H9 (cell line): ENCODE measurements at regions not wholly inside any gene's neighbourhood (a gene's known extent, or its start where the extent isn't known, plus 50 kb on each side); places are given as distances from the start of the nearest gene placed in this dataset.

Source experiments
- DNase-seq: peaks from one replicate; pipeline ENCODE4 v3.0.0-alpha.2; 2017
- H2AFZ ChIP-seq: one replicate; pipeline ENCODE4 v1.6.1; 2013; ENCODE audit warnings: mild to moderate bottlenecking, low read length, control low read depth, moderate library complexity
- H2AK5ac ChIP-seq: 2 replicates; pipeline ENCODE4 v1.6.1; 2013; ENCODE audit warnings: low read length, control low read depth, mixed read lengths; ENCODE audit not compliant: insufficient read length
- H2BK120ac ChIP-seq: one replicate; pipeline ENCODE4 v1.6.1; 2013; ENCODE audit warnings: low read depth, mild to moderate bottlenecking, low read length, control low read depth, inconsistent platforms; ENCODE audit not compliant: poor library complexity, severe bottlenecking
- H2BK12ac ChIP-seq: 2 replicates; pipeline ENCODE4 v1.6.1; 2013; ENCODE audit warnings: low read length, control low read depth, mixed read lengths, low read depth; ENCODE audit not compliant: insufficient read length
- H2BK15ac ChIP-seq: 2 replicates; pipeline ENCODE4 v1.6.1; 2013; ENCODE audit warnings: low read depth, low read length, control low read depth
- H2BK20ac ChIP-seq: one replicate; pipeline ENCODE4 v1.6.1; 2013; ENCODE audit warnings: low read depth, mild to moderate bottlenecking, low read length, control low read depth, inconsistent platforms; ENCODE audit not compliant: poor library complexity, severe bottlenecking
- H2BK5ac ChIP-seq: 2 replicates; pipeline ENCODE4 v1.6.1; 2013; ENCODE audit warnings: low read length, control low read depth, mixed read lengths; ENCODE audit not compliant: insufficient read length
- H3K14ac ChIP-seq: 2 replicates; pipeline ENCODE4 v1.6.1; 2013; ENCODE audit warnings: low read length, control low read depth; ENCODE audit not compliant: insufficient read depth
- H3K18ac ChIP-seq: 2 replicates; pipeline ENCODE4 v1.6.1; 2013; ENCODE audit warnings: low read depth, mild to moderate bottlenecking, mixed read lengths, low read length, control low read depth; ENCODE audit not compliant: insufficient read length
- H3K23ac ChIP-seq: 2 replicates; pipeline ENCODE4 v1.6.1; 2013; ENCODE audit warnings: low read length, control low read depth, mixed read lengths, low read depth; ENCODE audit not compliant: insufficient read length
- H3K23me2 ChIP-seq: 2 replicates; pipeline ENCODE4 v1.6.1; 2013; ENCODE audit warnings: low read depth, mild to moderate bottlenecking, mixed read lengths, low read length, control low read depth; ENCODE audit not compliant: insufficient read length, poor library complexity, severe bottlenecking
- H3K27ac ChIP-seq: 2 replicates; pipeline ENCODE4 v1.5.1; 2013; ENCODE audit warnings: low read length, control low read depth, mixed read lengths, low read depth; ENCODE audit not compliant: insufficient read length
- H3K27me3 ChIP-seq: 2 replicates; pipeline ENCODE4 v1.6.1; 2013; ENCODE audit warnings: low read length, control low read depth, inconsistent platforms; ENCODE audit not compliant: insufficient read depth
- H3K4ac ChIP-seq: 2 replicates; pipeline ENCODE4 v1.6.1; 2013; ENCODE audit warnings: low read depth, mild to moderate bottlenecking, control low read depth, inconsistent platforms, low read length, moderate library complexity
- H3K4me1 ChIP-seq: 2 replicates; pipeline ENCODE4 v1.6.1; 2013; ENCODE audit warnings: low read length, control low read depth, inconsistent platforms; ENCODE audit not compliant: insufficient read depth
- H3K4me2 ChIP-seq: 2 replicates; pipeline ENCODE4 v1.6.1; 2013; ENCODE audit warnings: low read length, control low read depth, mixed read lengths; ENCODE audit not compliant: insufficient read length, insufficient read depth
- H3K56ac ChIP-seq: 2 replicates; pipeline ENCODE4 v1.6.1; 2013; ENCODE audit warnings: low read depth, mild to moderate bottlenecking, mixed read lengths, low read length, control low read depth; ENCODE audit not compliant: insufficient read length
- H3K79me1 ChIP-seq: 2 replicates; pipeline ENCODE4 v1.6.1; 2013; ENCODE audit warnings: low read depth, mild to moderate bottlenecking, moderate library complexity, low read length, control low read depth, inconsistent platforms; ENCODE audit not compliant: insufficient read depth, poor library complexity, severe bottlenecking
- H3K79me2 ChIP-seq: 2 replicates; pipeline ENCODE4 v1.6.1; 2013; ENCODE audit warnings: low read length, control low read depth, inconsistent platforms; ENCODE audit not compliant: insufficient read depth
- H3K9ac ChIP-seq: 2 replicates; pipeline ENCODE4 v1.6.1; 2013; ENCODE audit warnings: low read length, control low read depth, mixed read lengths; ENCODE audit not compliant: insufficient read length; ENCODE audit errors: extremely low read depth
- H3K9me3 ChIP-seq: one replicate; pipeline ENCODE4 v1.6.1; 2013; ENCODE audit warnings: low read depth, low read length, inconsistent platforms; ENCODE audit not compliant: control insufficient read depth
- H3T11ph ChIP-seq: one replicate; pipeline ENCODE4 v1.6.1; 2013; ENCODE audit warnings: mild to moderate bottlenecking, low read length, control low read depth, inconsistent platforms
- H4K20me1 ChIP-seq: one replicate; pipeline ENCODE4 v1.6.1; 2013; ENCODE audit not compliant: control insufficient read depth, insufficient read length, insufficient read depth
- H4K5ac ChIP-seq: 2 replicates; pipeline ENCODE4 v1.6.1; 2013; ENCODE audit warnings: low read depth, mild to moderate bottlenecking, mixed read lengths, low read length, control low read depth; ENCODE audit not compliant: insufficient read length
- H4K8ac ChIP-seq: replicated peaks from 2 replicates; pipeline ENCODE4 v1.6.1; 2013; ENCODE audit warnings: low read length, control low read depth, mixed read lengths, low read depth; ENCODE audit not compliant: insufficient read length
- H4K91ac ChIP-seq: 2 replicates; pipeline ENCODE4 v1.6.1; 2013; ENCODE audit warnings: low read depth, mild to moderate bottlenecking, moderate library complexity, mixed read lengths, low read length, control low read depth; ENCODE audit not compliant: insufficient read length
- H3K27ac Mint-ChIP-seq, 3 experiments: 2 replicates in 2 of 3; 3 replicates in 1 of 3; pipeline ENCODE4 v1.8.0; 2020 to 2021; ENCODE audit warnings: mixed read lengths in 3 of 3, mild to moderate bottlenecking in 1 of 3, moderate library complexity in 1 of 3
- H3K27me3 Mint-ChIP-seq: 2 replicates; pipeline ENCODE4 v1.8.0; 2021; ENCODE audit warnings: low read depth, mild to moderate bottlenecking, moderate library complexity, mixed read lengths
- H3K36me3 Mint-ChIP-seq, 3 experiments: 2 replicates in 2 of 3; 3 replicates in 1 of 3; pipeline ENCODE4 v1.8.0; 2020 to 2021; ENCODE audit warnings: low read depth in 3 of 3, mixed read lengths in 3 of 3; ENCODE audit not compliant: insufficient read depth in 1 of 3
- H3K4me1 Mint-ChIP-seq, 2 experiments: 2 replicates each; pipeline ENCODE4 v1.8.0; 2020; ENCODE audit warnings: mixed read lengths in 2 of 2
- H3K4me3 Mint-ChIP-seq, 2 experiments: 2 replicates in 1 of 2; 3 replicates in 1 of 2; pipeline ENCODE4 v1.8.0; 2020 to 2021; ENCODE audit warnings: mild to moderate bottlenecking in 2 of 2, mixed read lengths in 2 of 2, moderate library complexity in 1 of 2
- H3K9me3 Mint-ChIP-seq, 2 experiments: 2 replicates in 1 of 2; 3 replicates in 1 of 2; pipeline ENCODE4 v1.8.0; 2020; ENCODE audit warnings: mild to moderate bottlenecking in 2 of 2, mixed read lengths in 2 of 2, moderate library complexity in 1 of 2
- WGBS: extraction: QIAGEN DNeasy Blood & Tissue Kit; methylation state at CpG from one replicate; pipeline ENCODE4 v1.1.7; 2013; ENCODE audit warnings: missing lambda C conversion rate, low lambda C conversion rate, mixed read lengths; ENCODE audit not compliant: insufficient read length; ENCODE audit errors: extremely low coverage; 5-methylcytosine and 5-hydroxymethylcytosine counted together
- TF ChIP-seq, protein P1 (sequence below): fragments of 200-600 bp; sonication (generic); conservative IDR thresholded peaks from 3 replicates; pipeline ENCODE4 v1.8.0; 2021; ENCODE audit warnings: antibody characterized with exemption, mild to moderate bottlenecking

GRCh38 chr3:132220986-132221385 lies 96.2 kb upstream of the ACP3 start:
- no peak overlapping the region for H2BK12ac ChIP-seq
- H3K4me2 ChIP-seq = no peak overlapping the region
- Mint-ChIP-seq H3K4me1 (peaks cover 17 to 20% of the 10 kb centered on the region in 2 experiments), H3K4me3 (no peak overlapping the region), H3K27me3 (no peaks in the 10 kb centered on the region; the same call in 1 of the 2 replicates), H3K27ac (no peak overlapping the region), H3K9me3 (no peaks in the 10 kb centered on the region), H3K36me3 (no peaks in the 10 kb centered on the region)
- TF ChIP-seq, protein P1, sequence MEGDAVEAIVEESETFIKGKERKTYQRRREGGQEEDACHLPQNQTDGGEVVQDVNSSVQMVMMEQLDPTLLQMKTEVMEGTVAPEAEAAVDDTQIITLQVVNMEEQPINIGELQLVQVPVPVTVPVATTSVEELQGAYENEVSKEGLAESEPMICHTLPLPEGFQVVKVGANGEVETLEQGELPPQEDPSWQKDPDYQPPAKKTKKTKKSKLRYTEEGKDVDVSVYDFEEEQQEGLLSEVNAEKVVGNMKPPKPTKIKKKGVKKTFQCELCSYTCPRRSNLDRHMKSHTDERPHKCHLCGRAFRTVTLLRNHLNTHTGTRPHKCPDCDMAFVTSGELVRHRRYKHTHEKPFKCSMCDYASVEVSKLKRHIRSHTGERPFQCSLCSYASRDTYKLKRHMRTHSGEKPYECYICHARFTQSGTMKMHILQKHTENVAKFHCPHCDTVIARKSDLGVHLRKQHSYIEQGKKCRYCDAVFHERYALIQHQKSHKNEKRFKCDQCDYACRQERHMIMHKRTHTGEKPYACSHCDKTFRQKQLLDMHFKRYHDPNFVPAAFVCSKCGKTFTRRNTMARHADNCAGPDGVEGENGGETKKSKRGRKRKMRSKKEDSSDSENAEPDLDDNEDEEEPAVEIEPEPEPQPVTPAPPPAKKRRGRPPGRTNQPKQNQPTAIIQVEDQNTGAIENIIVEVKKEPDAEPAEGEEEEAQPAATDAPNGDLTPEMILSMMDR = no peak
- H3K27me3 ChIP-seq = no peaks in the 10 kb centered on the region
- H4K8ac ChIP-seq = no peak overlapping the region
- no peak overlapping the region for H3K9ac ChIP-seq
- no peak overlapping the region for H4K5ac ChIP-seq
- no peak overlapping the region for H3K4ac ChIP-seq
- H2AK5ac ChIP-seq = no peak overlapping the region
- no peak overlapping the region for H3K23ac ChIP-seq
- H3K79me1 ChIP-seq = no peaks in the 10 kb centered on the region
- no peak overlapping the region for H3K27ac ChIP-seq
- peaks cover 8% of the 10 kb centered on the region for H3K4me1 ChIP-seq
- DNase-seq = no peak
- no peak overlapping the region for H3K56ac ChIP-seq
- no peaks in the 10 kb centered on the region for H3K23me2 ChIP-seq
- no peaks in the 10 kb centered on the region for H3K79me2 ChIP-seq
- H2AFZ ChIP-seq = no peak overlapping the region
- H2BK20ac ChIP-seq = no peak overlapping the region
- no CpG with 5 or more reads among the region's 4 CpGs for WGBS
- no peak overlapping the region for H4K91ac ChIP-seq
- no peak overlapping the region for H2BK5ac ChIP-seq
- H4K20me1 ChIP-seq = no peaks in the 10 kb centered on the region
- no peak overlapping the region for H3K14ac ChIP-seq
- H2BK15ac ChIP-seq = no peak overlapping the region
- H2BK120ac ChIP-seq = no peak overlapping the region
- H3K9me3 ChIP-seq = no peaks in the 10 kb centered on the region
- H3T11ph ChIP-seq = no peak overlapping the region
- no peak overlapping the region for H3K18ac ChIP-seq
